ENCODE measurements at regions not wholly inside any gene's neighbourhood (a gene's known extent, or its start where the extent isn't known, plus 50 kb on each side); places are given as distances from the start of the nearest gene placed in this dataset.

GRCh38 chr5:69019668-69020375 is 74.0 kb upstream of the SLC30A5 start:
- no peak for DNase-seq (ENCODE audit: low read depth)
- no peak for TF ChIP-seq CTCF (IDR thresholded peaks at IDR 0.05; ENCODE audit: insufficient read depth, low read depth, low read length)
- H3K4me3 ChIP-seq (ENCODE audit: low read depth, low read length): no peak overlapping the region

- no peak overlapping the region for H3K4me3 ChIP-seq (ENCODE audit: low read depth, low read length)
- DNase-seq (ENCODE audit: low read depth): peak; percentile 59
- TF ChIP-seq CTCF (IDR thresholded peaks at IDR 0.05; ENCODE audit: insufficient read depth, low read depth, low read length): peak; percentile 71
These were observed 69.6 kb upstream of the SLC30A5 start for GRCh38 chr5:69024241-69024651.

- DNase-seq (ENCODE audit: low read depth): no peak
- no peak for TF ChIP-seq CTCF (IDR thresholded peaks at IDR 0.05; ENCODE audit: insufficient read depth, low read depth, low read length)
These were observed 64.5 kb upstream of the SLC30A5 start for GRCh38 chr5:69029292-69029691.

GRCh38 chr5:69030358-69031062 is 63.3 kb upstream of the SLC30A5 start:
- no peak for DNase-seq (ENCODE audit: low read depth)
- no peak for TF ChIP-seq CTCF (IDR thresholded peaks at IDR 0.05; ENCODE audit: insufficient read depth, low read depth, low read length)
- no peak overlapping the region for H3K4me3 ChIP-seq (ENCODE audit: low read depth, low read length)

More at GRCh38 chr5:69029292-69029691, 64.5 kb upstream of the SLC30A5 start:
- no peak overlapping the region for H3K4me3 ChIP-seq (ENCODE audit: low read depth, low read length)

- no peak for DNase-seq (ENCODE audit: low read depth)
- no peak for TF ChIP-seq CTCF (IDR thresholded peaks at IDR 0.05; ENCODE audit: insufficient read depth, low read depth, low read length)
- H3K4me3 ChIP-seq (ENCODE audit: low read depth, low read length): no peak overlapping the region
These were observed 61.8 kb upstream of the SLC30A5 start for GRCh38 chr5:69032009-69032408.

GRCh38 chr5:69033690-69034089 is 60.1 kb upstream of the SLC30A5 start:
- DNase-seq (ENCODE audit: low read depth): no peak
- TF ChIP-seq CTCF (IDR thresholded peaks at IDR 0.05; ENCODE audit: insufficient read depth, low read depth, low read length): no peak
- H3K4me3 ChIP-seq (ENCODE audit: low read depth, low read length): no peak overlapping the region

All from fibroblast of villous mesenchyme (primary cell).